ACC112 (cell line): ENCODE measurements at regions not wholly inside any gene's neighbourhood (a gene's known extent, or its start where the extent isn't known, plus 50 kb on each side); places are given as distances from the start of the nearest gene placed in this dataset.
"Not testable (repeated sequence)": the region's sequence is repeated elsewhere in the genome, so short reads cannot be mapped to it uniquely, and the experiment has no call there.

Experiments
- H2AFZ ChIP-seq: fragments of 200-600 bp; sonication (generic); one replicate; pipeline ENCODE4 v1.6.0; 2017; ENCODE audit warnings: antibody characterized with exemption, low read length; ENCODE audit not compliant: unreplicated experiment
- H3K27ac ChIP-seq: fragments of 200-600 bp; sonication (generic); 2 replicates; pipeline ENCODE4 v1.5.1; 2014; ENCODE audit warnings: low read depth, mild to moderate bottlenecking, antibody characterized with exemption, low read length, moderate library complexity
- H3K27me3 ChIP-seq: fragments of 200-600 bp; sonication (generic); 2 replicates; pipeline ENCODE4 v1.6.1; 2014; ENCODE audit warnings: mild to moderate bottlenecking, antibody characterized with exemption, low read length, moderate library complexity, mixed read lengths; ENCODE audit not compliant: insufficient read depth
- H3K36me3 ChIP-seq: fragments of 200-600 bp; sonication (generic); 2 replicates; pipeline ENCODE4 v1.6.1; 2016; ENCODE audit warnings: mild to moderate bottlenecking, antibody characterized with exemption, low read length, moderate library complexity, mixed read lengths; ENCODE audit not compliant: insufficient read depth
- H3K4me1 ChIP-seq: fragments of 200-600 bp; sonication (generic); one replicate; pipeline ENCODE4 v1.6.1; 2016; ENCODE audit warnings: low read length, mixed read lengths; ENCODE audit not compliant: insufficient read depth, unreplicated experiment, control insufficient read depth
- H3K4me3 ChIP-seq: fragments of 200-600 bp; sonication (generic); 2 replicates; pipeline ENCODE4 v1.5.1; 2014; ENCODE audit warnings: mild to moderate bottlenecking, low read depth, low read length
- H3K79me2 ChIP-seq: fragments of 200-600 bp; sonication (generic); one replicate; pipeline ENCODE4 v1.6.0; 2016; ENCODE audit warnings: low read length; ENCODE audit not compliant: control insufficient read depth, unreplicated experiment, insufficient read depth

GRCh38 chr4:106529348-106530023 is 160.9 kb upstream of the GIMD1 start:
- H3K36me3 ChIP-seq = no peaks in the 10 kb centered on the region
- H3K4me1 ChIP-seq = peaks cover 25% of the 10 kb centered on the region
- peak overlapping the region; percentile 46 for H3K27ac ChIP-seq
- no peaks in the 10 kb centered on the region for H3K27me3 ChIP-seq
- no peaks in the 10 kb centered on the region for H3K79me2 ChIP-seq
- peak overlapping the region; percentile 2 for H2AFZ ChIP-seq
- H3K4me3 ChIP-seq = no peak overlapping the region

GRCh38 chr4:106527316-106527715 is 158.7 kb upstream of the GIMD1 start:
- Histone ChIP-seq H3K79me2 (no peaks in the 10 kb centered on the region), H3K27me3 (no peaks in the 10 kb centered on the region), H3K4me3 (no peak overlapping the region), H3K4me1 (peaks cover 25% of the 10 kb centered on the region), H2AFZ (no peak overlapping the region), H3K36me3 (no peaks in the 10 kb centered on the region), H3K27ac (no peak overlapping the region)

GRCh38 chr4:106525425-106525824 is 156.8 kb upstream of the GIMD1 start:
- H2AFZ ChIP-seq, H3K4me3 ChIP-seq, H3K36me3 ChIP-seq, H3K27ac ChIP-seq, H3K79me2 ChIP-seq, H3K27me3 ChIP-seq: not testable (repeated sequence)
- H3K4me1 ChIP-seq = peaks cover 12% of the 10 kb centered on the region

GRCh38 chr4:106524772-106525171 is 156.2 kb upstream of the GIMD1 start:
- not testable (repeated sequence) for H2AFZ ChIP-seq, H3K79me2 ChIP-seq, H3K27me3 ChIP-seq, H3K4me1 ChIP-seq, H3K4me3 ChIP-seq, H3K36me3 ChIP-seq, H3K27ac ChIP-seq

- H3K79me2 ChIP-seq = no peaks in the 10 kb centered on the region
- no peaks in the 10 kb centered on the region for H3K27me3 ChIP-seq
- no peak overlapping the region for H3K27ac ChIP-seq
- no peak overlapping the region for H2AFZ ChIP-seq
- H3K36me3 ChIP-seq = no peaks in the 10 kb centered on the region
- H3K4me1 ChIP-seq = no peaks in the 10 kb centered on the region
- no peak overlapping the region for H3K4me3 ChIP-seq
Observed at GRCh38 chr4:106522839-106523238, 154.3 kb upstream of the GIMD1 start.

- Histone ChIP-seq H3K27me3 (no peaks in the 10 kb centered on the region), H3K4me3 (no peak overlapping the region), H3K79me2 (no peaks in the 10 kb centered on the region), H3K4me1 (no peaks in the 10 kb centered on the region), H2AFZ (no peak overlapping the region), H3K36me3 (0 out of 2 replicates have a peak, but pooled peaks cover 3% of the 10 kb centered on the region), H3K27ac (no peak overlapping the region)
Observed at GRCh38 chr4:106512706-106513105, 144.1 kb upstream of the GIMD1 start.

GRCh38 chr4:106507440-106507839 is 138.9 kb upstream of the GIMD1 start:
- Histone ChIP-seq H3K27ac (no peak overlapping the region), H2AFZ (no peak overlapping the region), H3K36me3 (0 out of 2 replicates have a peak, but pooled peaks cover 3% of the 10 kb centered on the region), H3K79me2 (no peaks in the 10 kb centered on the region), H3K4me3 (no peak overlapping the region), H3K4me1 (no peaks in the 10 kb centered on the region), H3K27me3 (no peaks in the 10 kb centered on the region)

GRCh38 chr4:106503116-106504050 is 134.8 kb upstream of the GIMD1 start:
- Histone ChIP-seq H2AFZ (no peak overlapping the region), H3K4me1 (no peaks in the 10 kb centered on the region), H3K79me2 (no peaks in the 10 kb centered on the region), H3K36me3 (no peaks in the 10 kb centered on the region), H3K27ac (no peak overlapping the region), H3K27me3 (no peaks in the 10 kb centered on the region), H3K4me3 (no peak overlapping the region)

- Histone ChIP-seq H3K79me2 (no peaks in the 10 kb centered on the region), H3K27me3 (no peaks in the 10 kb centered on the region), H3K36me3 (no peaks in the 10 kb centered on the region), H3K4me3 (peak overlapping the region; percentile 51), H3K27ac (no peak overlapping the region), H2AFZ (peak overlapping the region; percentile 18), H3K4me1 (peaks cover 8% of the 10 kb centered on the region)
Observed at GRCh38 chr4:106502106-106502699, 133.6 kb upstream of the GIMD1 start.

- no peaks in the 10 kb centered on the region for H3K27me3 ChIP-seq
- no peaks in the 10 kb centered on the region for H3K79me2 ChIP-seq
- peaks cover 13% of the 10 kb centered on the region for H3K4me1 ChIP-seq
- H3K36me3 ChIP-seq = no peaks in the 10 kb centered on the region
- peak overlapping the region; percentile 33 for H2AFZ ChIP-seq
- no peak overlapping the region for H3K4me3 ChIP-seq
- peak overlapping the region; percentile 29 for H3K27ac ChIP-seq
Observed at GRCh38 chr4:106497271-106497670, 128.7 kb upstream of the GIMD1 start.
